GM12872 (cell line): ENCODE measurements at regions not wholly inside any gene's neighbourhood (a gene's known extent, or its start where the extent isn't known, plus 50 kb on each side); places are given as distances from the start of the nearest gene placed in this dataset.

Experiments
- TF ChIP-seq, protein P1 (sequence below): IDR thresholded peaks from 3 replicates; pipeline ENCODE4 v1.5.1; 2011; ENCODE audit warnings: low read depth, mild to moderate bottlenecking, low read length, moderate library complexity; ENCODE audit not compliant: insufficient read depth

DNA sequence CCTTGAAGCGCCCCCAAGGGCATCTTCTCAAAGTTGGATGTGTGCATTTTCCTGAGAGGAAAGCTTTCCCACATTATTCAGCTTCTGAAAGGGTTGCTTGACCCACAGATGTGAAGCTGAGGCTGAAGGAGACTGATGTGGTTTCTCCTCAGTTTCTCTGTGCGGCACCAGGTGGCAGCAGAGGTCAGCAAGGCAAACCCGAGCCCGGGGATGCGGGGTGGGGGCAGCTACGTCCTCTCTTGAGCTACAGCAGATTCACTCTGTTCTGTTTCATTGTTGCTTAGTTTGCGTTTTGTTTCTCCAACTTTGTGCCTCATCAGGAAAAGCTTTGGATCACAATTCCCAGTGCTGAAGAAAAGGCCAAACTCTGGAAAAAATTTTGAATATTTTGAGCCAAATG is 100.5 kb downstream of the OR4F16 start:
- TF ChIP-seq, protein P1, sequence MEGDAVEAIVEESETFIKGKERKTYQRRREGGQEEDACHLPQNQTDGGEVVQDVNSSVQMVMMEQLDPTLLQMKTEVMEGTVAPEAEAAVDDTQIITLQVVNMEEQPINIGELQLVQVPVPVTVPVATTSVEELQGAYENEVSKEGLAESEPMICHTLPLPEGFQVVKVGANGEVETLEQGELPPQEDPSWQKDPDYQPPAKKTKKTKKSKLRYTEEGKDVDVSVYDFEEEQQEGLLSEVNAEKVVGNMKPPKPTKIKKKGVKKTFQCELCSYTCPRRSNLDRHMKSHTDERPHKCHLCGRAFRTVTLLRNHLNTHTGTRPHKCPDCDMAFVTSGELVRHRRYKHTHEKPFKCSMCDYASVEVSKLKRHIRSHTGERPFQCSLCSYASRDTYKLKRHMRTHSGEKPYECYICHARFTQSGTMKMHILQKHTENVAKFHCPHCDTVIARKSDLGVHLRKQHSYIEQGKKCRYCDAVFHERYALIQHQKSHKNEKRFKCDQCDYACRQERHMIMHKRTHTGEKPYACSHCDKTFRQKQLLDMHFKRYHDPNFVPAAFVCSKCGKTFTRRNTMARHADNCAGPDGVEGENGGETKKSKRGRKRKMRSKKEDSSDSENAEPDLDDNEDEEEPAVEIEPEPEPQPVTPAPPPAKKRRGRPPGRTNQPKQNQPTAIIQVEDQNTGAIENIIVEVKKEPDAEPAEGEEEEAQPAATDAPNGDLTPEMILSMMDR: peak; percentile 38; the same call in 1 of the 3 replicates
